ENCODE measurements at regions not wholly inside any gene's neighbourhood (a gene's known extent, or its start where the extent isn't known, plus 50 kb on each side); places are given as distances from the start of the nearest gene placed in this dataset.
A peak's percentile ranks its signal among the peaks of the same experiment; 100 is the strongest.

- H3K4me1 ChIP-seq (ENCODE audit: control insufficient read depth, insufficient read depth, low read length) = no peaks in the 10 kb centered on the region
- no peak overlapping the region for H3K4me3 ChIP-seq (ENCODE audit: low read length)
- H3K36me3 ChIP-seq (ENCODE audit: control insufficient read depth, insufficient read depth, low read length) = no peaks in the 10 kb centered on the region
- no CpG with 5 or more reads among the region's 1 CpG for WGBS (ENCODE audit: insufficient coverage, insufficient read length)
- H3K9me3 ChIP-seq (ENCODE audit: control insufficient read depth, insufficient read depth, low read length) = no peaks in the 10 kb centered on the region
- DNase-seq (ENCODE audit: low read depth, low spot score) = no peak
- H3K27me3 ChIP-seq (ENCODE audit: control insufficient read depth, insufficient read depth, low read length) = no peaks in the 10 kb centered on the region
- H3K27ac ChIP-seq (ENCODE audit: low read length) = no peak overlapping the region
Measured at GRCh38 chr3:67832817-67833216, 178.4 kb upstream of the SUCLG2 start.

GRCh38 chr3:67831262-67831661 lies 176.8 kb upstream of the SUCLG2 start:
- no peaks in the 10 kb centered on the region for H3K27me3 ChIP-seq (ENCODE audit: control insufficient read depth, insufficient read depth, low read length)
- no peaks in the 10 kb centered on the region for H3K36me3 ChIP-seq (ENCODE audit: control insufficient read depth, insufficient read depth, low read length)
- H3K9me3 ChIP-seq (ENCODE audit: control insufficient read depth, insufficient read depth, low read length) = no peaks in the 10 kb centered on the region
- no peak overlapping the region for H3K27ac ChIP-seq (ENCODE audit: low read length)
- no peak overlapping the region for H3K4me3 ChIP-seq (ENCODE audit: low read length)
- WGBS (ENCODE audit: insufficient coverage, insufficient read length) = no CpG with 5 or more reads among the region's 3 CpGs
- no peaks in the 10 kb centered on the region for H3K4me1 ChIP-seq (ENCODE audit: control insufficient read depth, insufficient read depth, low read length)
- DNase-seq (ENCODE audit: low read depth, low spot score) = no peak

GRCh38 chr3:67828486-67829010 lies 174.1 kb upstream of the SUCLG2 start:
- WGBS (ENCODE audit: insufficient coverage, insufficient read length) = no CpG with 5 or more reads among the region's 1 CpG
- DNase-seq (ENCODE audit: low read depth, low spot score) = no peak
- no peak overlapping the region for H3K4me3 ChIP-seq (ENCODE audit: low read length)
- H3K27me3 ChIP-seq (ENCODE audit: control insufficient read depth, insufficient read depth, low read length) = no peaks in the 10 kb centered on the region
- no peaks in the 10 kb centered on the region for H3K36me3 ChIP-seq (ENCODE audit: control insufficient read depth, insufficient read depth, low read length)
- no peaks in the 10 kb centered on the region for H3K4me1 ChIP-seq (ENCODE audit: control insufficient read depth, insufficient read depth, low read length)
- H3K9me3 ChIP-seq (ENCODE audit: control insufficient read depth, insufficient read depth, low read length) = no peaks in the 10 kb centered on the region
- no peak overlapping the region for H3K27ac ChIP-seq (ENCODE audit: low read length)

GRCh38 chr3:67821135-67821534 lies 166.7 kb upstream of the SUCLG2 start:
- Histone ChIP-seq H3K27me3 (ENCODE audit: control insufficient read depth, insufficient read depth, low read length) (no peaks in the 10 kb centered on the region), H3K27ac (ENCODE audit: low read length) (no peak overlapping the region), H3K4me1 (ENCODE audit: control insufficient read depth, insufficient read depth, low read length) (no peaks in the 10 kb centered on the region; the same call in 1 of the 2 replicates), H3K36me3 (ENCODE audit: control insufficient read depth, insufficient read depth, low read length) (no peaks in the 10 kb centered on the region), H3K4me3 (ENCODE audit: low read length) (no peak overlapping the region), H3K9me3 (ENCODE audit: control insufficient read depth, insufficient read depth, low read length) (no peaks in the 10 kb centered on the region)
- DNase-seq (ENCODE audit: low read depth, low spot score) = no peak
- WGBS (ENCODE audit: insufficient coverage, insufficient read length) = no CpG with 5 or more reads among the region's 4 CpGs

- Histone ChIP-seq H3K27me3 (ENCODE audit: control insufficient read depth, insufficient read depth, low read length) (no peaks in the 10 kb centered on the region), H3K4me3 (ENCODE audit: low read length) (no peak overlapping the region), H3K9me3 (ENCODE audit: control insufficient read depth, insufficient read depth, low read length) (no peaks in the 10 kb centered on the region), H3K36me3 (ENCODE audit: control insufficient read depth, insufficient read depth, low read length) (no peaks in the 10 kb centered on the region), H3K4me1 (ENCODE audit: control insufficient read depth, insufficient read depth, low read length) (no peaks in the 10 kb centered on the region; the same call in 1 of the 2 replicates), H3K27ac (ENCODE audit: low read length) (no peak overlapping the region)
- DNase-seq (ENCODE audit: low read depth, low spot score) = peak; percentile 11
- WGBS (ENCODE audit: insufficient coverage, insufficient read length) = no CpG with 5 or more reads among the region's 1 CpG
Measured at GRCh38 chr3:67819447-67819846, 165.0 kb upstream of the SUCLG2 start.

- DNase-seq (ENCODE audit: low read depth, low spot score) = no peak
- no CpG with 5 or more reads among the region's 4 CpGs for WGBS (ENCODE audit: insufficient coverage, insufficient read length)
- Histone ChIP-seq H3K9me3 (ENCODE audit: control insufficient read depth, insufficient read depth, low read length) (no peaks in the 10 kb centered on the region), H3K36me3 (ENCODE audit: control insufficient read depth, insufficient read depth, low read length) (no peaks in the 10 kb centered on the region; the same call in 1 of the 2 replicates), H3K27ac (ENCODE audit: low read length) (no peak overlapping the region), H3K4me3 (ENCODE audit: low read length) (no peak overlapping the region), H3K4me1 (ENCODE audit: control insufficient read depth, insufficient read depth, low read length) (no peaks in the 10 kb centered on the region), H3K27me3 (ENCODE audit: control insufficient read depth, insufficient read depth, low read length) (no peaks in the 10 kb centered on the region)
Measured at GRCh38 chr3:67809370-67809935, 155.0 kb upstream of the SUCLG2 start.

- no CpG with 5 or more reads among the region's 3 CpGs for WGBS (ENCODE audit: insufficient coverage, insufficient read length)
- Histone ChIP-seq H3K4me3 (ENCODE audit: low read length) (no peak overlapping the region), H3K27ac (ENCODE audit: low read length) (no peak overlapping the region), H3K4me1 (ENCODE audit: control insufficient read depth, insufficient read depth, low read length) (no peaks in the 10 kb centered on the region), H3K27me3 (ENCODE audit: control insufficient read depth, insufficient read depth, low read length) (no peaks in the 10 kb centered on the region), H3K36me3 (ENCODE audit: control insufficient read depth, insufficient read depth, low read length) (no peaks in the 10 kb centered on the region; the same call in 1 of the 2 replicates), H3K9me3 (ENCODE audit: control insufficient read depth, insufficient read depth, low read length) (no peaks in the 10 kb centered on the region)
- no peak for DNase-seq (ENCODE audit: low read depth, low spot score)
Measured at GRCh38 chr3:67808906-67809305, 154.5 kb upstream of the SUCLG2 start.

GRCh38 chr3:67804578-67804977 lies 150.2 kb upstream of the SUCLG2 start:
- Histone ChIP-seq H3K27ac (ENCODE audit: low read length) (no peak overlapping the region), H3K27me3 (ENCODE audit: control insufficient read depth, insufficient read depth, low read length) (no peaks in the 10 kb centered on the region), H3K4me3 (ENCODE audit: low read length) (no peak overlapping the region), H3K4me1 (ENCODE audit: control insufficient read depth, insufficient read depth, low read length) (no peaks in the 10 kb centered on the region), H3K36me3 (ENCODE audit: control insufficient read depth, insufficient read depth, low read length) (no peaks in the 10 kb centered on the region; the same call in 1 of the 2 replicates), H3K9me3 (ENCODE audit: control insufficient read depth, insufficient read depth, low read length) (no peaks in the 10 kb centered on the region)
- WGBS (ENCODE audit: insufficient coverage, insufficient read length) = no CpG with 5 or more reads among the region's 3 CpGs
- DNase-seq (ENCODE audit: low read depth, low spot score) = no peak

- H3K4me3 ChIP-seq (ENCODE audit: low read length) = no peak overlapping the region
- no peaks in the 10 kb centered on the region; the same call in 1 of the 2 replicates for H3K36me3 ChIP-seq (ENCODE audit: control insufficient read depth, insufficient read depth, low read length)
- H3K27ac ChIP-seq (ENCODE audit: low read length) = no peak overlapping the region
- no peaks in the 10 kb centered on the region for H3K27me3 ChIP-seq (ENCODE audit: control insufficient read depth, insufficient read depth, low read length)
- H3K9me3 ChIP-seq (ENCODE audit: control insufficient read depth, insufficient read depth, low read length) = no peaks in the 10 kb centered on the region
- DNase-seq (ENCODE audit: low read depth, low spot score) = no peak
- H3K4me1 ChIP-seq (ENCODE audit: control insufficient read depth, insufficient read depth, low read length) = no peaks in the 10 kb centered on the region
- WGBS (ENCODE audit: insufficient coverage, insufficient read length) = no CpG with 5 or more reads among the region's 2 CpGs
Measured at GRCh38 chr3:67804089-67804488, 149.7 kb upstream of the SUCLG2 start.

- Histone ChIP-seq H3K27me3 (ENCODE audit: control insufficient read depth, insufficient read depth, low read length) (no peaks in the 10 kb centered on the region), H3K9me3 (ENCODE audit: control insufficient read depth, insufficient read depth, low read length) (no peaks in the 10 kb centered on the region), H3K27ac (ENCODE audit: low read length) (no peak overlapping the region), H3K4me3 (ENCODE audit: low read length) (no peak overlapping the region), H3K4me1 (ENCODE audit: control insufficient read depth, insufficient read depth, low read length) (no peaks in the 10 kb centered on the region), H3K36me3 (ENCODE audit: control insufficient read depth, insufficient read depth, low read length) (no peaks in the 10 kb centered on the region)
- DNase-seq (ENCODE audit: low read depth, low spot score) = no peak
- WGBS (ENCODE audit: insufficient coverage, insufficient read length) = no CpG with 5 or more reads among the region's 1 CpG
Measured at GRCh38 chr3:67798412-67798811, 144.0 kb upstream of the SUCLG2 start.

- H3K4me3 ChIP-seq (ENCODE audit: low read length) = no peak overlapping the region
- no CpG with 5 or more reads among the region's 5 CpGs for WGBS (ENCODE audit: insufficient coverage, insufficient read length)
- no peak for DNase-seq (ENCODE audit: low read depth, low spot score)
- H3K27ac ChIP-seq (ENCODE audit: low read length) = no peak overlapping the region
- no peaks in the 10 kb centered on the region for H3K4me1 ChIP-seq (ENCODE audit: control insufficient read depth, insufficient read depth, low read length)
- H3K9me3 ChIP-seq (ENCODE audit: control insufficient read depth, insufficient read depth, low read length) = no peaks in the 10 kb centered on the region
- H3K36me3 ChIP-seq (ENCODE audit: control insufficient read depth, insufficient read depth, low read length) = no peaks in the 10 kb centered on the region
- H3K27me3 ChIP-seq (ENCODE audit: control insufficient read depth, insufficient read depth, low read length) = peaks cover 2% of the 10 kb centered on the region
Measured at GRCh38 chr3:67791620-67792019, 137.2 kb upstream of the SUCLG2 start.

Data from iPS DF 6.9 (cell line).